Activated naive CD8-positive, alpha-beta T cell treated with anti-CD3 and anti-CD28 coated beads for 36 hours (primary cell): ENCODE measurements at regions not wholly inside any gene's neighbourhood (a gene's known extent, or its start where the extent isn't known, plus 50 kb on each side); places are given as distances from the start of the nearest gene placed in this dataset.
A peak's percentile ranks its signal among the peaks of the same experiment; 100 is the strongest.

Experiments
- DNase-seq: peaks from one replicate; pipeline ENCODE4 v3.0.0; 2021
- H3K27ac Mint-ChIP-seq: one replicate; pipeline ENCODE4 v1.8.0; 2022; ENCODE audit warnings: mild to moderate bottlenecking, moderate library complexity, mixed read lengths
- H3K27me3 Mint-ChIP-seq: one replicate; pipeline ENCODE4 v1.8.0; 2022; ENCODE audit warnings: mild to moderate bottlenecking, mixed read lengths
- H3K36me3 Mint-ChIP-seq: one replicate; pipeline ENCODE4 v1.8.0; 2021; ENCODE audit warnings: mild to moderate bottlenecking, mixed read lengths
- H3K4me1 Mint-ChIP-seq: one replicate; pipeline ENCODE4 v1.8.0; 2021; ENCODE audit warnings: mixed read lengths
- H3K4me3 Mint-ChIP-seq: one replicate; pipeline ENCODE4 v1.8.0; 2022; ENCODE audit warnings: mild to moderate bottlenecking, moderate library complexity, mixed read lengths
- H3K9me3 Mint-ChIP-seq: one replicate; pipeline ENCODE4 v1.8.0; 2022; ENCODE audit warnings: mixed read lengths

GRCh38 chr1:239322369-239322768 lies 64.0 kb upstream of the CHRM3 start:
- H3K27me3 Mint-ChIP-seq, result peaks cover 4% of the 10 kb centered on the region
- no peak overlapping the region for H3K4me3 Mint-ChIP-seq
- no peak overlapping the region for H3K27ac Mint-ChIP-seq
- H3K36me3 Mint-ChIP-seq, result no peaks in the 10 kb centered on the region
- DNase-seq, result no peak
- H3K4me1 Mint-ChIP-seq, result no peaks in the 10 kb centered on the region
- H3K9me3 Mint-ChIP-seq, result no peaks in the 10 kb centered on the region

- no peak for DNase-seq
- H3K9me3 Mint-ChIP-seq, result no peaks in the 10 kb centered on the region
- no peaks in the 10 kb centered on the region for H3K36me3 Mint-ChIP-seq
- no peak overlapping the region for H3K27ac Mint-ChIP-seq
- H3K27me3 Mint-ChIP-seq, result peaks cover 4% of the 10 kb centered on the region
- no peaks in the 10 kb centered on the region for H3K4me1 Mint-ChIP-seq
- no peak overlapping the region for H3K4me3 Mint-ChIP-seq
These were observed 64.5 kb upstream of the CHRM3 start for GRCh38 chr1:239321877-239322276.

GRCh38 chr1:239317948-239318347 lies 68.4 kb upstream of the CHRM3 start:
- Mint-ChIP-seq H3K36me3 (no peaks in the 10 kb centered on the region), H3K4me3 (no peak overlapping the region), H3K27me3 (no peaks in the 10 kb centered on the region), H3K4me1 (no peaks in the 10 kb centered on the region), H3K9me3 (no peaks in the 10 kb centered on the region), H3K27ac (no peak overlapping the region)
- no peak for DNase-seq

- Mint-ChIP-seq H3K9me3 (no peaks in the 10 kb centered on the region), H3K4me3 (no peak overlapping the region), H3K27me3 (no peaks in the 10 kb centered on the region), H3K36me3 (no peaks in the 10 kb centered on the region), H3K4me1 (no peaks in the 10 kb centered on the region), H3K27ac (no peak overlapping the region)
- no peak for DNase-seq
These were observed 70.6 kb upstream of the CHRM3 start for GRCh38 chr1:239315631-239316217.

GRCh38 chr1:239311331-239311730 lies 75.0 kb upstream of the CHRM3 start:
- no peak for DNase-seq
- Mint-ChIP-seq H3K4me1 (no peaks in the 10 kb centered on the region), H3K4me3 (no peak overlapping the region), H3K27me3 (no peaks in the 10 kb centered on the region), H3K9me3 (no peaks in the 10 kb centered on the region), H3K27ac (no peak overlapping the region), H3K36me3 (no peaks in the 10 kb centered on the region)

GRCh38 chr1:239308701-239309333 lies 77.6 kb upstream of the CHRM3 start:
- Mint-ChIP-seq H3K9me3 (no peaks in the 10 kb centered on the region), H3K27me3 (no peaks in the 10 kb centered on the region), H3K27ac (no peak overlapping the region), H3K4me3 (no peak overlapping the region), H3K4me1 (no peaks in the 10 kb centered on the region), H3K36me3 (no peaks in the 10 kb centered on the region)
- DNase-seq, result peak; percentile 11

- no peaks in the 10 kb centered on the region for H3K36me3 Mint-ChIP-seq
- no peaks in the 10 kb centered on the region for H3K4me1 Mint-ChIP-seq
- no peak overlapping the region for H3K27ac Mint-ChIP-seq
- DNase-seq, result no peak
- no peak overlapping the region for H3K4me3 Mint-ChIP-seq
- no peaks in the 10 kb centered on the region for H3K27me3 Mint-ChIP-seq
- H3K9me3 Mint-ChIP-seq, result no peaks in the 10 kb centered on the region
These were observed 78.5 kb upstream of the CHRM3 start for GRCh38 chr1:239307886-239308285.

- no peak for DNase-seq
- Mint-ChIP-seq H3K36me3 (no peaks in the 10 kb centered on the region), H3K27ac (no peak overlapping the region), H3K4me1 (no peaks in the 10 kb centered on the region), H3K9me3 (no peaks in the 10 kb centered on the region), H3K4me3 (no peak overlapping the region), H3K27me3 (peaks cover 4% of the 10 kb centered on the region)
These were observed 79.9 kb upstream of the CHRM3 start for GRCh38 chr1:239306426-239306825.

- Mint-ChIP-seq H3K27ac (no peak overlapping the region), H3K4me3 (no peak overlapping the region), H3K36me3 (no peaks in the 10 kb centered on the region)
These were observed 83.1 kb upstream of the CHRM3 start for GRCh38 chr1:239303289-239303688.

GRCh38 chr1:239302696-239303095 lies 83.7 kb upstream of the CHRM3 start:
- Mint-ChIP-seq H3K36me3 (no peaks in the 10 kb centered on the region), H3K4me3 (no peak overlapping the region), H3K4me1 (no peaks in the 10 kb centered on the region), H3K27me3 (peaks cover 11% of the 10 kb centered on the region), H3K9me3 (no peaks in the 10 kb centered on the region), H3K27ac (no peak overlapping the region)
- DNase-seq, result no peak

More at GRCh38 chr1:239303289-239303688, 83.1 kb upstream of the CHRM3 start:
- H3K27me3 Mint-ChIP-seq, result peaks cover 10% of the 10 kb centered on the region
- DNase-seq, result no peak
- no peaks in the 10 kb centered on the region for H3K9me3 Mint-ChIP-seq
- H3K4me1 Mint-ChIP-seq, result no peaks in the 10 kb centered on the region

- no peak for DNase-seq
- H3K4me3 Mint-ChIP-seq, result no peak overlapping the region
- no peaks in the 10 kb centered on the region for H3K9me3 Mint-ChIP-seq
- no peak overlapping the region for H3K27ac Mint-ChIP-seq
- peaks cover 14% of the 10 kb centered on the region for H3K27me3 Mint-ChIP-seq
- no peaks in the 10 kb centered on the region for H3K36me3 Mint-ChIP-seq
- H3K4me1 Mint-ChIP-seq, result no peaks in the 10 kb centered on the region
These were observed 85.1 kb upstream of the CHRM3 start for GRCh38 chr1:239301251-239301650.

- H3K27me3 Mint-ChIP-seq, result peaks cover 14% of the 10 kb centered on the region
- no peak overlapping the region for H3K4me3 Mint-ChIP-seq
- H3K9me3 Mint-ChIP-seq, result no peaks in the 10 kb centered on the region
- H3K27ac Mint-ChIP-seq, result no peak overlapping the region
- no peak for DNase-seq
- no peaks in the 10 kb centered on the region for H3K4me1 Mint-ChIP-seq
- no peaks in the 10 kb centered on the region for H3K36me3 Mint-ChIP-seq
These were observed 88.5 kb upstream of the CHRM3 start for GRCh38 chr1:239297910-239298309.

GRCh38 chr1:239293350-239294110 lies 92.8 kb upstream of the CHRM3 start:
- Mint-ChIP-seq H3K4me1 (no peaks in the 10 kb centered on the region), H3K36me3 (no peaks in the 10 kb centered on the region), H3K27ac (no peak overlapping the region), H3K27me3 (peaks cover 15% of the 10 kb centered on the region), H3K9me3 (no peaks in the 10 kb centered on the region), H3K4me3 (no peak overlapping the region)
- no peak for DNase-seq

- no peaks in the 10 kb centered on the region for H3K36me3 Mint-ChIP-seq
- H3K27ac Mint-ChIP-seq, result no peak overlapping the region
- H3K4me1 Mint-ChIP-seq, result no peaks in the 10 kb centered on the region
- DNase-seq, result no peak
- H3K27me3 Mint-ChIP-seq, result peaks cover 15% of the 10 kb centered on the region
- no peak overlapping the region for H3K4me3 Mint-ChIP-seq
- no peaks in the 10 kb centered on the region for H3K9me3 Mint-ChIP-seq
These were observed 97.4 kb upstream of the CHRM3 start for GRCh38 chr1:239288820-239289554.

GRCh38 chr1:239287296-239287695 lies 99.1 kb upstream of the CHRM3 start:
- Mint-ChIP-seq H3K4me3 (no peak overlapping the region), H3K9me3 (no peaks in the 10 kb centered on the region), H3K27me3 (peaks cover 15% of the 10 kb centered on the region), H3K27ac (no peak overlapping the region), H3K4me1 (no peaks in the 10 kb centered on the region), H3K36me3 (no peaks in the 10 kb centered on the region)
- no peak for DNase-seq
